Keratinocyte (primary cell): ENCODE measurements at regions not wholly inside any gene's neighbourhood (a gene's known extent, or its start where the extent isn't known, plus 50 kb on each side); places are given as distances from the start of the nearest gene placed in this dataset.

ENCODE experiments used
- DNase-seq: peaks from one replicate; pipeline ENCODE4 v3.0.0-alpha.2; 2011; ENCODE audit warnings: low read depth, missing footprints, low spot score
- FAIRE-seq: peaks from 2 replicates; lab custom pipeline; 2011; peaks lifted over from hg19 to GRCh38; lab: Jason Lieb, UNC
- H2AFZ ChIP-seq: 2 replicates; pipeline ENCODE4 v1.6.0; 2012; ENCODE audit warnings: low read length, control low read depth, inconsistent platforms; ENCODE audit not compliant: control insufficient read depth
- H3K27ac ChIP-seq: 2 replicates; pipeline ENCODE4 v1.5.1; 2011; ENCODE audit warnings: low read length; ENCODE audit not compliant: control insufficient read depth, insufficient read depth
- H3K27me3 ChIP-seq: 3 replicates; pipeline ENCODE4 v1.6.0; 2011; ENCODE audit warnings: low read length; ENCODE audit not compliant: control insufficient read depth, insufficient read depth; ENCODE audit errors: extremely low read depth
- H3K36me3 ChIP-seq, 2 experiments: 2 replicates in 1 of 2; 3 replicates in 1 of 2; pipeline ENCODE4 v1.5.1; 2011; ENCODE audit warnings: low read length in 2 of 2, mild to moderate bottlenecking in 1 of 2; ENCODE audit not compliant: control insufficient read depth in 2 of 2, insufficient read depth in 2 of 2; ENCODE audit errors: extremely low read depth in 1 of 2
- H3K4me1 ChIP-seq: 3 replicates; pipeline ENCODE4 v1.5.1; 2011; ENCODE audit warnings: low read length; ENCODE audit not compliant: control insufficient read depth, insufficient read depth; ENCODE audit errors: extremely low read depth
- H3K4me2 ChIP-seq: 3 replicates; pipeline ENCODE4 v1.6.0; 2011; ENCODE audit warnings: low read depth, low read length; ENCODE audit not compliant: control insufficient read depth, insufficient read depth; ENCODE audit errors: extremely low read depth
- H3K4me3 ChIP-seq, 3 experiments: fragments of 200-600 bp in 1 of 3; sonication (generic) in 1 of 3; 2 replicates in 2 of 3; 3 replicates in 1 of 3; pipeline ENCODE4 v1.5.1; 2011 to 2016; ENCODE audit warnings: low read length in 3 of 3, mild to moderate bottlenecking in 3 of 3, control low read depth in 2 of 3, inconsistent platforms in 1 of 3, low read depth in 1 of 3, mixed read lengths in 1 of 3, mixed run types in 1 of 3, moderate library complexity in 1 of 3; ENCODE audit not compliant: control insufficient read depth in 2 of 3, insufficient read depth in 2 of 3; ENCODE audit errors: extremely low read depth in 1 of 3
- H3K79me2 ChIP-seq: 2 replicates; pipeline ENCODE4 v1.6.0; 2012; ENCODE audit warnings: low read length; ENCODE audit not compliant: control insufficient read depth, insufficient read depth
- H3K9ac ChIP-seq: 3 replicates; pipeline ENCODE4 v1.6.0; 2011; ENCODE audit warnings: low read length; ENCODE audit not compliant: control insufficient read depth, insufficient read depth; ENCODE audit errors: extremely low read depth
- H3K9me1 ChIP-seq: 3 replicates; pipeline ENCODE4 v1.6.0; 2011; ENCODE audit warnings: low read length; ENCODE audit not compliant: control insufficient read depth, insufficient read depth; ENCODE audit errors: extremely low read depth
- H3K9me3 ChIP-seq: 2 replicates; pipeline ENCODE4 v1.5.1; 2012; ENCODE audit warnings: low read depth, low read length; ENCODE audit not compliant: control insufficient read depth
- H4K20me1 ChIP-seq: 3 replicates; pipeline ENCODE4 v1.6.0; 2011; ENCODE audit warnings: low read length; ENCODE audit not compliant: control insufficient read depth, insufficient read depth; ENCODE audit errors: extremely low read depth
- CTCF ChIP-seq, 3 experiments: IDR thresholded peaks in 1 of 3; conservative IDR thresholded peaks in 1 of 3; optimal IDR thresholded peaks in 1 of 3; 2 replicates in 2 of 3; 3 replicates in 1 of 3; pipeline versions ENCODE3 to v1.5.1; 2011; ENCODE audit warnings: low read length in 3 of 3, mild to moderate bottlenecking in 3 of 3, moderate library complexity in 2 of 3, control low read depth in 1 of 3, inconsistent platforms in 1 of 3; ENCODE audit not compliant: insufficient read depth in 2 of 3; ENCODE audit errors: extremely low read depth in 1 of 3
- EZH2 ChIP-seq: IDR thresholded peaks from one replicate; pipeline ENCODE4 v1.6.1; 2012; ENCODE audit warnings: inconsistent platforms, mild to moderate bottlenecking, low read length, moderate library complexity
- dilution Hi-C: fragments of 300-500 bp; cut with MboI; formaldehyde crosslinking; loops from one replicate; pipeline ENCODE4 v1.7.0; 2020; ENCODE audit warnings: low sequenced_read_pairs; ENCODE audit not compliant: extremely low pct_ligation_motif_present

GRCh38 chr5:64077589-64077988, 88.1 kb upstream of the RNF180 start:
- Histone ChIP-seq H4K20me1 (no peaks in the 10 kb centered on the region), H3K9me3 (no peaks in the 10 kb centered on the region), H3K4me2 (no peak overlapping the region), H3K27me3 (no peaks in the 10 kb centered on the region), H3K27ac (no peak overlapping the region), H3K4me3 (no peak overlapping the region), H3K79me2 (no peaks in the 10 kb centered on the region), H3K36me3 (no peaks in the 10 kb centered on the region), H2AFZ (no peak overlapping the region), H3K9me1 (no peaks in the 10 kb centered on the region), H3K9ac (no peak overlapping the region), H3K4me1 (no peaks in the 10 kb centered on the region)
- no peak for TF ChIP-seq CTCF (optimal IDR thresholded peaks at IDR 0.05 in 1 of 3, IDR thresholded peaks at IDR 0.05 in 1 of 3, conservative IDR thresholded peaks at IDR 0.05 in 1 of 3; ENCODE audit: extremely low read depth in 1 of 3, insufficient read depth in 2 of 3, low read length in 3 of 3)
- TF ChIP-seq EZH2: no peak
- DNase-seq (no peak), FAIRE-seq (no peak)
- dilution Hi-C loops: no loop called here

DNA sequence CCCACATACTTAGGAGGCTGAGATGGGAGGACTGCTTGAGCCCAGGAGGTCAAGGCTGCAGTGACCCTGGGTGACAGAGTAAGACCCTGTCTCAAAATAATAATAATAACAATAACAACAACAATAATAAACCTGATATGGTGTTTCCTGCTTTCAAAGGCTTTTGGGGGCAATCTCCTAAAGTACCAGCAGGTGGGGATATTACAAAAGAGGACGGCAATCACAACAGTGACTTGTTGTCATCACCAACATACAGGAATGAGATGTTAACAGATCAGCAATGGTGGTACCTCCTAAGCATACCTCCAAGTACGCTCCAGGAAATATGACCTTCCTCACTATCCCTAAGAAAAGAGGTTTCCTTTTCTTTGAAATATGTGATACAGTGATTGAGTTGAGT, 91.1 kb upstream of the RNF180 start:
- DNase-seq (peak; percentile 9), FAIRE-seq (peak; percentile 71)
- no peaks in the 10 kb centered on the region for H3K27me3 ChIP-seq

More for the DNA sequence above, 91.1 kb upstream of the RNF180 start:
- Histone ChIP-seq H2AFZ (no peak overlapping the region), H3K79me2 (no peaks in the 10 kb centered on the region), H3K36me3 (no peaks in the 10 kb centered on the region), H3K9me1 (no peaks in the 10 kb centered on the region), H3K4me2 (no peak overlapping the region), H3K9me3 (no peaks in the 10 kb centered on the region), H3K4me1 (no peaks in the 10 kb centered on the region), H3K4me3 (no peak overlapping the region), H3K9ac (no peak overlapping the region), H4K20me1 (no peaks in the 10 kb centered on the region), H3K27ac (no peak overlapping the region)
- no peak for TF ChIP-seq EZH2
- TF ChIP-seq CTCF (optimal IDR thresholded peaks at IDR 0.05 in 1 of 3, IDR thresholded peaks at IDR 0.05 in 1 of 3, conservative IDR thresholded peaks at IDR 0.05 in 1 of 3; ENCODE audit: extremely low read depth in 1 of 3, insufficient read depth in 2 of 3, low read length in 3 of 3): peak; percentile 59 to 67 (median 63)
- dilution Hi-C loops: no loop called here
